GM18519 (cell line): ENCODE measurements at regions not wholly inside any gene's neighbourhood (a gene's known extent, or its start where the extent isn't known, plus 50 kb on each side); places are given as distances from the start of the nearest gene placed in this dataset.
"Not testable (repeated sequence)": the region's sequence is repeated elsewhere in the genome, so short reads cannot be mapped to it uniquely, and the experiment has no call there.

Experiments
- ATAC-seq: cut with Tn5 transposase; IDR thresholded peaks from one replicate; pipeline ENCODE4 v1.9.1; 2021; ENCODE audit warnings: mild to moderate bottlenecking, moderate library complexity; ENCODE audit not compliant: unreplicated experiment, low FRiP score

DNA sequence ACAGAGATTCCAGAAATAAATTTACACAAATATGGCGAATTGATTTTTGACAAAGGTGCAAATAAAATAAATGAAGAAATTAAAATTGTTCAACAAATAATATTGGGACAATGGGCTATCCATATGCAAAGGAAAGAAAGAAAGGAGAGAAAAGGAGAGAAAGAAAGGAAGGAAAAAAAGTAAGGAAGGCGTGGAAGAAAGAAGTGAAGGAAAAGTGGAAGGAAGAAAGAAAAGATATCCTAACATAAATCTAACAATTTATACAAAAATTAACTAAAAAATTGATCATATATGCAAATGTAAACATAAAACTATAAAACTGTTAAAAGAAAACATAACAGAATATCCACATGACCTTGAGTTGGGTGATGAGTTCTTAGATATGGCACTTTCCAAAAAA is 78.7 kb upstream of the ZNF184 start:
- ATAC-seq, result no peak

DNA sequence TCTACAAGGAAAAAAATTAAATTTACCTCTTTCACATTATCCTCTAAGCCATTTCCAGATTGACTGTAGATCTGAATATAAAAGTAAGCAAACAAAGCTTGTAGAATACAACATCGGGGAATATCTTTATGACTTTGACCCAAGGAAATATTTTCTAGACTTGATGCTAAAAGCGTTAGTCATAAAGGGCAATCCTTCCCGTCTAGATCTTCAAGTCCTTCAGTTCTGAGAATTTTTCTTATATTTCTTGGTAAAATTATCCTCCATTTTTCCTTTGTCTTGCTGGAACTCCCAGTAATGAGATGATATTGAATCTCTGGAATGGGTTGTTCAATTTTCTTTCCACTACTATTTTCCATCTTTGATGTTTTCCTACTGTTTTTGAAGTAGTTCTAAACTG is 77.8 kb upstream of the ZNF184 start:
- no peak for ATAC-seq

DNA sequence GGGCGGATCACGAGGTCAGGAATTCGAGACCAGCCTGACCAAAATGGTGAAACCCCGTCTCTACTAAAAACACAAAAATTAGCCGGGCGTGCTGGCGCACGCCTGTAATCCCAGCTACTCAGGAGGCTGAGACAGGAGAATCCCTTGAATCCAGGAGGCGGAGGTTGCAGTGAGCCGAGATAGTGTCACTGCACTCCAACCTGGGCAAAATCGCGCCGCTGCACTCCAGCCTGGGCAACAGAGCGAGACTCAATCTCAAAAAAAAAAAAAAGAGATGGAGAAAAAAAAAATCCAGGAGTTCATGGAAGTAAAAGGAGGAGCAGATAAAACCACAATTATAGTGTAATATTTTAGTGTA is 76.3 kb upstream of the ZNF184 start:
- ATAC-seq, result not testable (repeated sequence)

DNA sequence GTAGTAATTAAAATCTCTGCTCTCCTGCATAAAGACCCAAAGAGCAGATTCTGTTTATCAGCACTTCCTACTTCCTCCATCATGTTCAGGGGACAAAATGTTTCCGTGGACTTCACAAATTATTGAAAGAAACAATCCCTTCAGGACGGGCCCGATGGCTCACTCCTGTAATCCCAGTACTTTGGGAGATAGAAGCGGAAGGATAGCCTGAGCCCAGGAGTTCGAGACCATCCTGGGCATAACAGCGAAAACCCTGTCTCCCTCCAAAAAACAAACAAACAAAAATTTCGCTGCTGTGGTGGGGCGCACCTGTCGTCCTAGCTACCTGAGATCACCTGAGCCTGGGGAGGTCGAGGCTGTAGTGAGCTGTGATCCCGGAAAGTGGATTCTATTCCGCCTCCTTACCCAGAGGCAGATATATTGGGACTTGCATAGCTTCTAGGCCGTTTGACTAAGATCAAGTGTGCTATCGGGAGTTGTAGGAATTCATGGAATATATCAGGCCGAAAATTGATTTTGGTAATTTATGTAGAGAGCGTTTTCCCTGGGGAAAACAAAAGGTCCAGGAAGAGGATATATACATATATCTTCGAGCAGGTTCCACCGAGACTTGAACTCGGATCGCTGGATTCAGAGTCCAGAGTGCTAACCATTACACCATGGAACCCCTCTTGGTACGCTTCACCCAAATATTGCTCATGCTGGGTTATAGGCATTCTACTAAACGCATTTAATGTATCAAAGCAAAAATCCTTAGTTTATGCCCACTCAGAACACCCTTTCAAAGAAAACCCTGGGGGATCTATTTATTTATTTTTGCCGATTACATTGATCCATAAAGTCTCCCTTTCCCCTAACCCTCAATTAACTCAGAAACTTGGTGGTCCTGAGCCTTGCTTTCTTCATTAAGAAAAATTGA is 74.5 kb upstream of the ZNF184 start:
- ATAC-seq, result no peak

DNA sequence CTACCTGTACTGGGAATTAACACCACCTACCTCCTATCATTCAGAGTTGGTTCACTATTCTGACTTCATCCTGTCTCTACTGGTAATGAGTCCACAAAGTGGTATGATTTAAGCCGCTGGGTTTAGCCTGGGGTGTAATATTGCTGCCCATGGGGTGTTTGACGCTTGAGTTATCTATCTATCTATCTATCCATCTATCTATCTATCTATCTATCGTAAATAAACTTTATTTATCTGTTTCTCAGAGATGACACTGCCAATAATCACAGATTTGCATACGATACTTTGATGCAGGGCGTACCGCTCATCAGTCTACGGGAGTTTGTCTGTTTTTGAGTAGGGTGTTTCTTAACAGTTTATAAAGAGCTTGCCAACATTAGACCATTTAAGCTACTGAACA is 73.6 kb upstream of the ZNF184 start:
- no peak for ATAC-seq

DNA sequence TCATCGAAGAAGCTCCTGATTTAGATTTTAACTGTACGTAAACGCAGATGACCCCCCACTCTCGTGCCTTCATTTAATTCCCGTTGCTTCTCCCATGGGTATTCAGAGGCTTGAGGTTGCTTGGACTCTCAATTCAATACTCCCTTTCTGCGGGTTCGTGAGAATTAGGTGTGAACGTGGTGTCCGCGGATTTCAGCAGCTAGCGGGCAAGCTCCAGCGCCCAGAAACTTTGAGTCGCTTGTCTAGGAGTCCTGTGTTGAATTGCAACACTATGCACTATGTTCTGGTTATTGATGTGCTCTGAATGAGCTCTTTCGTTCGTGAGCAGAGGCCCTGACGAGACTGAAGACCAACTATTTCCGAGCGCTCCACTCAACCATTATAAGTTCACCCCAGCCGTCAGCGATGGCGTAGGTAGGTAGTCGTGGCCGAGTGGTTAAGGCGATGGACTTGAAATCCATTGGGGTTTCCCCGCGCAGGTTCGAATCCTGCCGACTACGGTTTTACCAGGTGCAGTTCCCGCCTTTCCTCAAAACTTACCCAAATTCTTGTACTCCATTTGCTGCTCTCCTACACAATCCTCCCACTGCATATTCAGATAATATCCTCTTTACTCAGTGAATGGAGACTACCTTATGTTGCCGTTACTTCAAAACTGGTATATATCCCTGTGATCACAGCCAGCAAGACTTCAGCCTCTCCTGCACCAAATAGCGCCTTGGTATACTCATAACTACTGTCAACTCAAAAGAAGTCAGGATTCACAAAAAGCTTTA is 72.6 kb upstream of the ZNF184 start:
- peak; percentile 42 for ATAC-seq

DNA sequence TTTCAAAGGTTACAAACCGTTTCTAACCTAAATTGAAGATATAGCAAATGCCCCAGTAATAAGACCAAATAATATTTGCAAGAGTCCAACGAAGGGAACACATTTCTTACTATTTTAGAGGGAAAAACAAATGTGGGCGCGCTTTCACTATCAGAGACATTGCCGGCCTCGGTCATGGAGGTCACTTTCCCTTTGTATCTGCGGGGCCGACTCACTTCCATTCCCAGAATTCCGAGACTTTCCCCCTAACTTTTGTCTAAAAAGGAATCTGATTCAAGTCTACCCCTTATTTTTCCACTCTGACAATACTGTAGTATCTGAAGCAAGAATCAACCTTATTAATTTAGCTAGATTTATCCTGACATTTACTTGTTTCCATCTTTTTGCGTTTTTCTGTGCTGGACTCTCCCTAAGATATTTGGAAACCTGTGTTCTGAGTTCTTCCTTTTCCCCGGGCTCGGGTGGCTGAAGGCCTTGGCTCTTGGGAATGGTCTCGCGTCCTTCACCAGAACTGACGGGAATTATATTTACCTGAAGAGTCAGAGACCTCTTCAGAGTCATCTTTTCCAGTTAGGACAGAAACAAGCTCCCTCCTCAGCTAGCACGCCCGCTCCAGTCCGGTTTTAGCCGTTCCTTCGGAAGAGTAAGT is 71.8 kb upstream of the ZNF184 start:
- no peak for ATAC-seq

DNA sequence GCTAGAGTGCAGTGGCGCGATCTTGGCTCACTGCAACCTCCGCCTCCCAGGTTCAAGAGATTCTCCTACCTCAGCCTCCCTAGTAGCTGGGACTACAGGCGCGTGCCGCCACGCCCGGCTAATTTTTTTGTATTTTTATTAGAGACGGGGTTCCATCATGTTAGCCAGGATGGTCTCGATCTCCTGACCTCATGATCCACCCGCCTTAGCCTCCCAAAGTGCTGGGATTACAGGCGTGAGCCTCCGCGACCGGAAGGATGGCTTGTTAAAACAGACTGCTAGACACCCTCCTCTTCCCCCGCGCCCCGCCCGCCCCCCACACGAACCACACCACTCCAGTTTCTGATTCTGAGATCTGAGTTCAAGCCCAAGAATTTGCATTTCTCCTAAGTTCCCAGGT is 71.2 kb upstream of the ZNF184 start:
- not testable (repeated sequence) for ATAC-seq

DNA sequence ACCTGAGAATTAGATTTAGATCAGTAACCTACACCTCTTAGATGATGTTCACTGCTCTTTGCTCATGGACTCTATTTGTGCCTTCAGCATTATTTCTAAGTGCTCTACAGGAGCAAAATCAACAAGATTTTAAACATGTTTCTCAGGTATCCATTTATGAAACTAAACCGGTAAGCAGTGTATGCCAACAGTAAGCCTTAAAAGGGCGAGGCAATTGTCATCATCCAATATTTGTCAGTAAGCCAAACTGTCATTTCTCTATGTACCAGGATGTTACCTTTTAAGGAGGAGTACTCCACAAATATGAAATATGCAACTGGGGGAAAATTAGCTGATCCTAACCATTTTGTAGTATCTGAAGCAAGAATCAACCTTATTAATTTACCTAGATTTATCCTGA is 69.6 kb upstream of the ZNF184 start:
- ATAC-seq, result no peak

DNA sequence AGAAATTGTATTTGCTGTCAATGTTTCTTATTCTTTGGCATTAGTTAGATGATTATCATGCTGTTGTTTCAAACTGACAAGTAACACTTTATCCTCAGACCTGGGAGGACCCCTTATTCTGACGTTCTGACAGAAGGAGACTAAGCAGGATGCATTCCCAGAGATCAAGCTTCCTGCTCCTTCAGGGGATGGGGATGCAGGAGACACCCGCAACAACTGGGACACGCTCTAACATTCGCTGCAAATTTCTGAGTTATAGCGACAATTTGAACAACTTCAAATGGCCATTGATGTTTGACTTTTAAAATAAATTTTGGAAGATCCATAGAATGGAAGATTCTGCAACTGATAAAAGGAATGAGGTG is 69.0 kb upstream of the ZNF184 start:
- ATAC-seq, result no peak

DNA sequence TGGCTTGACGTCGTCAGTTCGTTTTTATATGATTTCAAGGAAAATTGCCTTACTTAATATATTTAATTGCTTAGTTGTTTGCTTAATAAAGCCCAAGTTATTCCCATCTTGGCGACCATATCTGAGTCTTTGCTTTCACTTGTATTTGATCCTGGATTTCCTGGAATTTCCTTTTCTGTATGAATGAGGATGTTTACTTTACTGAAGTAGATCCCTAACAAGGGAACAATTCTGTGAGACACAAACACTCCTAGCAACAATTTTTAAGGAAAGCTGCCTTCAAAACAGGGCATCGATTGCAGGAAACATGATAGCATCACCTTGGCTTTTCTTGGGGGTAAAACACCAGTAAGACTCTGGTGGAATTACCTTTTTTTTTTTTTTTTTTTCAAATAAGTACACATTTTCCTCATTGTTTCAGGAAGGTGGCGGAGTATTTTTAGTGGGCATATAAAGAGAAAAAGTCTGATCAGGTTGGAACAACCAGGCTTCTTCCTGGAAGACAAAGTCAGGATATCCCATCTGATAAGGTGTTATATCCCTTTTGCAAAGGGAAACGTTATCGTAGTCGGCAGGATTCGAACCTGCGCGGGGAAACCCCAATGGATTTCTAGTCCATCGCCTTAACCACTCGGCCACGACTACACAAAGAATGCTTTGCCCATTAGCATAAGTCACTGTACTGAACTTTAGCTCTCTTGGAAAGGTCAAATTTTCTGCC is 68.5 kb upstream of the ZNF184 start:
- no peak for ATAC-seq

DNA sequence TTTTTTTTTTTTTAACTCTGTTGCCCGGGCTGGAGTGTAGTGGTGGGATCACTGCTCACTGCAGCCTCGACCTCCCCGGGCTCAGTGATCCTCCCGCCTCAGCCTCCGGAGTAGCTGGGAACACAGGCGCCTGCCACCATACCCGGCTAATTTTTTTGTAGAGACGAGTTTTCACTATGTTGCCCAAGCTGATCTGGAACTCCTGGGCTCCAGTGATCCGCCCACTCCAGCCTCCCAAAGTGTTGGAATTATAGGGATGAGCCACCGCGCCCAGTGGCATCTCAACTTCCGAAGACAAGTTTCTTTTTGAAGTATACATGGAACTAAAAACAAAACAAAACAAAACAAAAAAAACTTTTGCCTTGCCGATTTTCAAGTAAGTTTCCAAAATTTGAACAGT is 66.6 kb upstream of the ZNF184 start:
- no peak for ATAC-seq

DNA sequence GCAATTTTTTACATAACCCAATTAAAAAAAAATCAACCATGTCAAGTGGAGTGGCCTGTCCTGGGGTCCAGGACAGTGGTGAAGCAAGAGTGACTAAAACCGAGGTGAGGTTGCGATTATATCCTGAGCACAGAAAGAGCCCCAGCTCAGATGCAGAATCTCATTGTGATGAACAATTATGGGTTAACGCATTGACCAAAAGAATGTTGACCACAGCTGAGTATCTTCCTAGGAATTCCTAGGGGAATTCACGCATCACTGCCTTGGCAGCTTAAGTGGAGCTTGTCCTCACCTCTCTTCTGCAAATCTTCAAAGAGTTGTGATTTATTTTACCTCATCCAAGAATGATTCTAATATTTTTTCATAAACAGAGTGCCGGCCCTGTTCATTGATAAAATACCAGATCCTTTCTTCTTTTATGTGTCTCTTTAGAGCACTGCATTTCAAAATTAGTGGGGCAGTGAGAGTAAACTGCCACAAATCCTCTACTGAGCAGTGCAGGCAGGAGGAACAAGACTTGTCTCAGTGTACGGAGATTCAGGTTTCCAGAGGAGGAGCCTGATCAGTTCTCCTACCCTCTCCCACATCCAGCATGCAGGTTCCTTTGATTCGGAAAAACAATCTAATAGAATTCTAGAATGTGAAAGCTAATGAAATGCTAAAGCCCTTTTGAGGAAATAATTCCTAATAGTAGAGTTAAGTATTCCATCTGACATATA is 60.1 kb upstream of the ZNF184 start:
- ATAC-seq, result no peak

DNA sequence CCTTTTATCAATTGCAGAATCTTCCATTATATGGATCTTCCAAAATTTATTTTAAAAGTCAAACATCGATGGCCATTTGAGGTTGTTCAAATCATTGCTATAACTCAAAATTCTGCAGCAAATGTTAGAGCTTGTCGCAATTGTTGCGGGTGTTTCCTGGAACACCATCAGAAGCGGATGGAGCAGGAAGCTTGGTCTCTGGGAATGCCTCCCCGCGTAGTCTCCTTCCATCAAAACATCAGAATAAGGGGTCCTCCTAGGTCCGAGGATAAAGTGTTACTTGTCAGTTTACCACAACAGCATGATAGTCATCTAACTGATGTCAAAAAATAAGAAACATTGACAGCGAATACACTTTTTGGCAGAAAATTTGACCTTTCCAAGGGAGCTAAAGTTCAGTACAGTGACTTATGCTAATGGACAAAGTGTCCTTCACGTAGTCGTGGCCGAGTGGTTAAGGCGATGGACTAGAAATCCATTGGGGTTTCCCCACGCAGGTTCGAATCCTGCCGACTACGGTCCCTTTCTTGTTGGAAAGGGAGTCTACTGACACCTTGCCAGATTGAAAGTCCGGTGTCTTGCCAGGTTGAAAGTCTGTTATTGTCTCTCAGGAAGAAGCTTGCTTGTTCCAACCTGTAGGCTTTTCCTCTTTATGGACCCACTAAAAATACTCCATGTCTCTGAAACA is 59.0 kb upstream of the ZNF184 start:
- no peak for ATAC-seq

DNA sequence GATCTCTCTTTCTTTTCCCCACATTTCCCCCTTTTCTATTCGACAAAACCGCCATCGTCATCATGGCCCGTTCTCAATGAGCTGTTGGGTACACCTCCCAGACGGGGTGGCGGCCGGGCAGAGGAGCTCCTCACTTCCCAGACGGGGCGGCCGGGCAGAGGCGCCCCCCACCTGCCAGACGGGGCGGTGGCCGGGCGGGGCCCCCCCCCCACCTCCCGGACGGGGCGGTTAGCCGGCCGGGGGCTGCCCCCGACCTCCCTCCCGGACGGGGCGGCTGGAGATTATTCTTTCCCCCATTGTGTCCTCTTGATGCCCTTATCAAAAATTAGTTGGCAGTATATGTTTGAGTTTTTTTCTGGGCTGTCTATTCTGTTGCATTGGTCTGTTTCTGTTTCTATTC is 56.9 kb upstream of the ZNF184 start:
- ATAC-seq, result not testable (repeated sequence)

DNA sequence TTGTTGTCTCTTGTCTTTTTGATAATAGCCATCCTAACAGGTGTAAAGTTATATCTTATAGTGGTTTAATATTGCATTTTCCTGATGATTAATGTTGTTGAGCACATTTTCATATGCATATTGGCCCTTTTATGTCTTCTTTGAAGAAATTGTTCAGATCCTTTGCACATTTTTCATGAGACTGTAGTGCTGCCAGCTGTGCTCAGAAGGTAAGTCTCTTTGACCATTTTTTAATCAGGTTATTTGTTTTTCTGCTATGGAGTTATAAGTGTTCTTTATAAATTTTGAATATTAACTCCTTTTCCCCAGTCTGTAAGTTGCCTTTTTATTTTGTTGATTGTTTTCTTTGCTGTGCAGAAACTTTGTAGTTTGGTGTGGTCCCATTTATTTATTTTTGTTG is 55.8 kb upstream of the ZNF184 start:
- ATAC-seq, result no peak
